GM12878 (cell line): ENCODE measurements at regions not wholly inside any gene's neighbourhood (a gene's known extent, or its start where the extent isn't known, plus 50 kb on each side); places are given as distances from the start of the nearest gene placed in this dataset.

Experiments used
- ATAC-seq: fragments of 200-7000 bp; cut with Tn5 transposase; 3 replicates; pipeline ENCODE4 v1.9.1; 2020; ENCODE audit warnings: mild to moderate bottlenecking, moderate library complexity
- BruUV-seq: library from RNA; stranded (reverse); fragments of 400-500 nt; replicated peaks from 2 replicates; lab custom pipeline; 2021; lab: Mats Ljungman, UMichigan
- CTCF ChIA-PET: fragments of 300-600 bp; sonication (Branson Sonifier 250); formaldehyde crosslinking; extraction: SDS; loops from one replicate; lab custom pipeline; 2021; ENCODE audit warnings: inconsistent platforms; lab: Yijun Ruan, JAX
- POLR2A ChIA-PET: fragments of 350-600 bp; formaldehyde crosslinking; extraction: SDS; loops from one replicate; lab custom pipeline; 2021; ENCODE audit warnings: inconsistent platforms; lab: Charles Lee
- RAD21 ChIA-PET: fragments of 300-600 bp; sonication (Branson Sonifier 250); formaldehyde crosslinking; loops from one replicate; lab custom pipeline; 2023; ENCODE audit warnings: antibody characterized with exemption; ENCODE audit not compliant: unreplicated experiment; lab: Charles Lee
- SMC1A ChIA-PET: fragments of 300-600 bp; sonication (Branson Sonifier 250); formaldehyde crosslinking; loops from one replicate; lab custom pipeline; 2023; ENCODE audit not compliant: unreplicated experiment, uncharacterized antibody; lab: Charles Lee
- DNase-seq: peaks from one replicate; pipeline ENCODE4 v3.0.0-alpha.2; 2011; ENCODE audit warnings: low read depth, low spot score
- FAIRE-seq: peaks from 3 replicates; lab custom pipeline; 2011; peaks lifted over from hg19 to GRCh38; lab: Jason Lieb, UNC
- H2AFZ ChIP-seq: 2 replicates; pipeline ENCODE4 v1.6.0; 2011; ENCODE audit warnings: low read depth, low read length, control low read depth; ENCODE audit not compliant: control insufficient read depth
- H3K27ac ChIP-seq: 2 replicates; pipeline ENCODE4 v1.5.1; 2011; ENCODE audit warnings: control low read depth; ENCODE audit not compliant: control insufficient read depth, insufficient read depth
- H3K27me3 ChIP-seq, 2 experiments: replicated peaks in 1 of 2; 2 replicates each; pipeline versions ENCODE4 v1.6.0 to v1.6.1; 2011; ENCODE audit warnings: low read length in 1 of 2; ENCODE audit not compliant: control insufficient read depth in 2 of 2, insufficient read depth in 2 of 2
- H3K36me3 ChIP-seq, 2 experiments: 2 replicates each; pipeline ENCODE4 v1.5.1; 2011; ENCODE audit warnings: low read length in 1 of 2; ENCODE audit not compliant: control insufficient read depth in 2 of 2, insufficient read depth in 2 of 2
- H3K4me1 ChIP-seq: 2 replicates; pipeline ENCODE4 v1.6.1; 2011; ENCODE audit warnings: mild to moderate bottlenecking, low read length, moderate library complexity, mixed read lengths; ENCODE audit not compliant: control insufficient read depth, insufficient read depth
- H3K4me2 ChIP-seq: 2 replicates; pipeline ENCODE4 v1.6.0; 2011; ENCODE audit warnings: control low read depth; ENCODE audit not compliant: control insufficient read depth, insufficient read depth
- H3K4me3 ChIP-seq: fragments of 200-600 bp; sonication (generic); 2 replicates; pipeline ENCODE4 v1.5.1; 2016
- H3K79me2 ChIP-seq: 2 replicates; pipeline ENCODE4 v1.6.0; 2011; ENCODE audit warnings: low read length; ENCODE audit not compliant: control insufficient read depth, insufficient read depth
- H3K9ac ChIP-seq: 2 replicates; pipeline ENCODE4 v1.8.0; 2011; ENCODE audit warnings: low read length, control low read depth, mixed read lengths; ENCODE audit not compliant: control insufficient read depth, insufficient read depth
- H3K9me3 ChIP-seq: replicated peaks from 3 replicates; pipeline ENCODE4 v1.5.1; 2011; ENCODE audit warnings: mild to moderate bottlenecking, low read length; ENCODE audit not compliant: control insufficient read depth, insufficient read depth
- H4K20me1 ChIP-seq: 2 replicates; pipeline ENCODE4 v1.6.0; 2011; ENCODE audit not compliant: control insufficient read depth, insufficient read depth
- BMI1 ChIP-seq: fragments of 450-650 bp; IDR thresholded peaks from 2 replicates; pipeline ENCODE4 v1.6.1; 2016; ENCODE audit warnings: mild to moderate bottlenecking, moderate library complexity, borderline replicate concordance
- EGR1 ChIP-seq, 2 experiments: IDR thresholded peaks; 1 replicate in 1 of 2; 2 replicates in 1 of 2; pipeline ENCODE4 v1.6.1; 2011 to 2012; ENCODE audit warnings: low read depth in 2 of 2, low read length in 2 of 2, borderline replicate concordance in 1 of 2, mild to moderate bottlenecking in 1 of 2, moderate library complexity in 1 of 2
- KAT2A ChIP-seq: conservative IDR thresholded peaks from 2 replicates; pipeline ENCODE4 v1.6.1; 2011; ENCODE audit warnings: low read depth, low read length; ENCODE audit not compliant: control insufficient read depth
- MTA3 ChIP-seq: IDR thresholded peaks from 2 replicates; pipeline ENCODE4 v1.6.1; 2012; ENCODE audit warnings: low read length, inconsistent platforms, borderline replicate concordance
- NR2C2 ChIP-seq: IDR thresholded peaks from 2 replicates; pipeline ENCODE4 v1.6.1; 2011; ENCODE audit warnings: borderline replicate concordance, low read depth; ENCODE audit not compliant: control insufficient read depth, insufficient read length
- SIN3A ChIP-seq: IDR thresholded peaks from 2 replicates; pipeline ENCODE4 v1.6.1; 2012; ENCODE audit warnings: low read depth, low read length, improper control_type of control experiment
- SMAD1 ChIP-seq: fragments of 450-650 bp; IDR thresholded peaks from 2 replicates; pipeline ENCODE4 v1.6.1; 2018; ENCODE audit warnings: mild to moderate bottlenecking, low read depth; ENCODE audit not compliant: partially characterized antibody
- SMAD5 ChIP-seq: IDR thresholded peaks from 2 replicates; pipeline ENCODE4 v1.6.1; 2016; ENCODE audit warnings: antibody characterized with exemption, low read depth
- SMARCA5 ChIP-seq: fragments of 450-650 bp; IDR thresholded peaks from 2 replicates; pipeline ENCODE4 v1.6.1; 2017; ENCODE audit warnings: mild to moderate bottlenecking
- TAF1 ChIP-seq: IDR thresholded peaks from 2 replicates; pipeline ENCODE4 v1.6.1; 2011; ENCODE audit warnings: mild to moderate bottlenecking, low read depth, low read length, borderline replicate concordance
- YBX1 ChIP-seq: fragments of 450-650 bp; IDR thresholded peaks from 2 replicates; pipeline ENCODE4 v1.6.1; 2016; ENCODE audit warnings: antibody characterized with exemption
- WGBS: methylation state at CpG from one replicate; pipeline ENCODE4 v1.1.6; 2016; ENCODE audit warnings: low lambda C conversion rate; ENCODE audit not compliant: insufficient replicate concordance, insufficient coverage; ENCODE audit errors: missing lambda C conversion rate; 5-methylcytosine and 5-hydroxymethylcytosine counted together
- in situ Hi-C: fragments of 300-500 bp; cut with MboI; formaldehyde crosslinking; loops from 9 replicates; pipeline ENCODE4 v1.14.3; 2018; ENCODE audit warnings: mixed read lengths
- intact Hi-C: fragments of 100-400 bp; cut with micrococcal nuclease; formaldehyde crosslinking; loops from one replicate; pipeline ENCODE4 v1.14.2; 2022; ENCODE audit not compliant: unreplicated experiment
- TF ChIP-seq, protein P1 (sequence below): fragments of 450-650 bp; formaldehyde crosslinking; IDR thresholded peaks from 2 replicates; pipeline ENCODE4 v1.5.0; 2022; ENCODE audit warnings: mild to moderate bottlenecking, missing genetic modification characterization
- TF ChIP-seq, protein P2 (sequence below): fragments of 450-650 bp; IDR thresholded peaks from 2 replicates; pipeline ENCODE4 v1.6.1; 2017; ENCODE audit warnings: antibody characterized with exemption, mild to moderate bottlenecking, moderate library complexity

DNA sequence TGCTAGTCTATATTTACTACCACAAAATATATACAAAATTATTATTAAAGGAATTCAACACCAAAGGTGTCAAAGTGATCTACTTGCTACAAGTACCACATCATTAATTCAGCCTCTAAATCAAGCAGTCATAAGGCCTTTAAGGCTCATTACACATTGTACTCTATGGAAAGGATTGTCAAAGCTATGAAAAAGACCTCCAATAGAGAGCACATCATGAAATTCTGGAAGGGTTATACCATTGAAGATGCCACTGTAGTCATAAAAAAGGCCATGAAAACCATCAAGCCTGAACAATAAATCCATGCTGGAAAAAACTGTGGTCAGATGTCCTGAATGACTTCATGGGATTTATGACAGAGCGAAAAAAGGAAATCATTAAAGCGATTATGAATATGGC lies 708.0 kb upstream of the FAM174A start:
- H3K9ac ChIP-seq, result no peak overlapping the region
- H3K9me3 ChIP-seq, result no peaks in the 10 kb centered on the region
- FAIRE-seq, result no peak
- 90% methylated on average over 2 of the region's 2 CpGs for WGBS
- H4K20me1 ChIP-seq, result no peaks in the 10 kb centered on the region
- ChIA-PET RAD21 (no interaction called here), SMC1A (no interaction called here), CTCF (no interaction called here), POLR2A (no interaction called here)
- no peak overlapping the region for H2AFZ ChIP-seq
- intact Hi-C loops (no loop called here), in situ Hi-C loops (no loop called here)
- H3K4me2 ChIP-seq, result no peak overlapping the region
- TF ChIP-seq SMAD1, result no peak
- no peaks in the 10 kb centered on the region for H3K27me3 ChIP-seq
- no peaks in the 10 kb centered on the region for H3K4me1 ChIP-seq
- BruUV-seq, result no TSS peak
- DNase-seq, result no peak
- no peak overlapping the region for H3K4me3 ChIP-seq
- H3K79me2 ChIP-seq, result no peaks in the 10 kb centered on the region
- H3K27ac ChIP-seq, result no peak overlapping the region
- H3K36me3 ChIP-seq, result no peaks in the 10 kb centered on the region
- ATAC-seq, result no peak

DNA sequence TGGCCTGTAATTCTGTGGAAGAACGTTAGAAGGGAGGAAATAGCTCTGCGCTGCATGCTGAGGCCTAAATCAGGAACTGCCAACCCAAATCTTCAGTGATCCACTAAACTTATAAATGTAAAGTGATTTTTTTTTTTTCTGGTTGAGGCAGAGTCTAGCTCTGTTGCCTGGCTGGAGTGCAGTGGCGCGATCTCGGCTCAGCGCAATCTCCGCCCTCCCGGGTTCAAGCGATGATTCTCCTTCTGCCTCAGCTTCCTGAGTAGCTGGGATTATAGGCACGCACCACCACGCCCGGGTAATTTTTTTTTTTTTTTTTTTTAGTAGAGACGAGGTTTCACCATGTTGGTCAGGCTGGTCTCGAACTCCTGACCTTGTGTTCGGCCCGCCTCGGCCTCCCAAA lies 717.4 kb upstream of the FAM174A start:
- no peak overlapping the region for H3K9ac ChIP-seq
- ChIA-PET SMC1A (no interaction called here), RAD21 (no interaction called here), POLR2A (no interaction called here), CTCF (interaction anchor here (0.5 kb wide), 1 partner anchor 109 kb away, joined by 3 read pairs; no protein-coding TSS in a partner anchor)
- H3K4me1 ChIP-seq, result no peaks in the 10 kb centered on the region
- in situ Hi-C loops (no loop called here), intact Hi-C loops (no loop called here)
- FAIRE-seq (no peak), DNase-seq (no peak), ATAC-seq (no peak)
- no peaks in the 10 kb centered on the region for H3K36me3 ChIP-seq
- H3K9me3 ChIP-seq, result no peaks in the 10 kb centered on the region
- H4K20me1 ChIP-seq, result no peaks in the 10 kb centered on the region
- no peaks in the 10 kb centered on the region for H3K27me3 ChIP-seq
- H3K4me2 ChIP-seq, result no peak overlapping the region
- WGBS, result 63% methylated on average over 12 of the region's 17 CpGs
- no peak overlapping the region for H3K4me3 ChIP-seq
- TF ChIP-seq SMARCA5, result no peak
- no peak for TF ChIP-seq NR2C2
- TF ChIP-seq, protein P1, sequence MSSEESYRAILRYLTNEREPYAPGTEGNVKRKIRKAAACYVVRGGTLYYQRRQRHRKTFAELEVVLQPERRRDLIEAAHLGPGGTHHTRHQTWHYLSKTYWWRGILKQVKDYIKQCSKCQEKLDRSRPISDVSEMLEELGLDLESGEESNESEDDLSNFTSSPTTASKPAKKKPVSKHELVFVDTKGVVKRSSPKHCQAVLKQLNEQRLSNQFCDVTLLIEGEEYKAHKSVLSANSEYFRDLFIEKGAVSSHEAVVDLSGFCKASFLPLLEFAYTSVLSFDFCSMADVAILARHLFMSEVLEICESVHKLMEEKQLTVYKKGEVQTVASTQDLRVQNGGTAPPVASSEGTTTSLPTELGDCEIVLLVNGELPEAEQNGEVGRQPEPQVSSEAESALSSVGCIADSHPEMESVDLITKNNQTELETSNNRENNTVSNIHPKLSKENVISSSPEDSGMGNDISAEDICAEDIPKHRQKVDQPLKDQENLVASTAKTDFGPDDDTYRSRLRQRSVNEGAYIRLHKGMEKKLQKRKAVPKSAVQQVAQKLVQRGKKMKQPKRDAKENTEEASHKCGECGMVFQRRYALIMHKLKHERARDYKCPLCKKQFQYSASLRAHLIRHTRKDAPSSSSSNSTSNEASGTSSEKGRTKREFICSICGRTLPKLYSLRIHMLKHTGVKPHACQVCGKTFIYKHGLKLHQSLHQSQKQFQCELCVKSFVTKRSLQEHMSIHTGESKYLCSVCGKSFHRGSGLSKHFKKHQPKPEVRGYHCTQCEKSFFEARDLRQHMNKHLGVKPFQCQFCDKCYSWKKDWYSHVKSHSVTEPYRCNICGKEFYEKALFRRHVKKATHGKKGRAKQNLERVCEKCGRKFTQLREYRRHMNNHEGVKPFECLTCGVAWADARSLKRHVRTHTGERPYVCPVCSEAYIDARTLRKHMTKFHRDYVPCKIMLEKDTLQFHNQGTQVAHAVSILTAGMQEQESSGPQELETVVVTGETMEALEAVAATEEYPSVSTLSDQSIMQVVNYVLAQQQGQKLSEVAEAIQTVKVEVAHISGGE (CRISPR knock-in tag), result no peak
- TF ChIP-seq KAT2A, result no peak
- no peak for TF ChIP-seq MTA3
- no peak for TF ChIP-seq SMAD5
- TF ChIP-seq BMI1, result no peak
- no peak for TF ChIP-seq SIN3A
- TF ChIP-seq, protein P2, sequence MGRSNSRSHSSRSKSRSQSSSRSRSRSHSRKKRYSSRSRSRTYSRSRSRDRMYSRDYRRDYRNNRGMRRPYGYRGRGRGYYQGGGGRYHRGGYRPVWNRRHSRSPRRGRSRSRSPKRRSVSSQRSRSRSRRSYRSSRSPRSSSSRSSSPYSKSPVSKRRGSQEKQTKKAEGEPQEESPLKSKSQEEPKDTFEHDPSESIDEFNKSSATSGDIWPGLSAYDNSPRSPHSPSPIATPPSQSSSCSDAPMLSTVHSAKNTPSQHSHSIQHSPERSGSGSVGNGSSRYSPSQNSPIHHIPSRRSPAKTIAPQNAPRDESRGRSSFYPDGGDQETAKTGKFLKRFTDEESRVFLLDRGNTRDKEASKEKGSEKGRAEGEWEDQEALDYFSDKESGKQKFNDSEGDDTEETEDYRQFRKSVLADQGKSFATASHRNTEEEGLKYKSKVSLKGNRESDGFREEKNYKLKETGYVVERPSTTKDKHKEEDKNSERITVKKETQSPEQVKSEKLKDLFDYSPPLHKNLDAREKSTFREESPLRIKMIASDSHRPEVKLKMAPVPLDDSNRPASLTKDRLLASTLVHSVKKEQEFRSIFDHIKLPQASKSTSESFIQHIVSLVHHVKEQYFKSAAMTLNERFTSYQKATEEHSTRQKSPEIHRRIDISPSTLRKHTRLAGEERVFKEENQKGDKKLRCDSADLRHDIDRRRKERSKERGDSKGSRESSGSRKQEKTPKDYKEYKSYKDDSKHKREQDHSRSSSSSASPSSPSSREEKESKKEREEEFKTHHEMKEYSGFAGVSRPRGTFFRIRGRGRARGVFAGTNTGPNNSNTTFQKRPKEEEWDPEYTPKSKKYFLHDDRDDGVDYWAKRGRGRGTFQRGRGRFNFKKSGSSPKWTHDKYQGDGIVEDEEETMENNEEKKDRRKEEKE, result no peak
- TF ChIP-seq TAF1, result no peak
- TF ChIP-seq EGR1 (IDR thresholded peaks at IDR 0.05; ENCODE audit: borderline replicate concordance in 1 of 2, low read depth in 2 of 2, low read length in 2 of 2), result no peak
- no peak for TF ChIP-seq YBX1
- no peak overlapping the region for H3K27ac ChIP-seq
- no peak overlapping the region for H2AFZ ChIP-seq
- BruUV-seq, result no TSS peak
- no peaks in the 10 kb centered on the region for H3K79me2 ChIP-seq
